Epithelial cell of proximal tubule (primary cell): ENCODE measurements at regions not wholly inside any gene's neighbourhood (a gene's known extent, or its start where the extent isn't known, plus 50 kb on each side); places are given as distances from the start of the nearest gene placed in this dataset.

Source experiments
- DNase-seq: peaks from one replicate; pipeline ENCODE4 v3.0.0-alpha.2; 2011; ENCODE audit warnings: low read depth
- H3K4me3 ChIP-seq: 2 replicates; pipeline ENCODE4 v1.5.1; 2011; ENCODE audit warnings: low read depth, mild to moderate bottlenecking, low read length
- CTCF ChIP-seq: conservative IDR thresholded peaks from 2 replicates; pipeline ENCODE4 v1.5.1; 2012; ENCODE audit warnings: low read depth, mild to moderate bottlenecking, low read length

- H3K4me3 ChIP-seq = no peak overlapping the region
- TF ChIP-seq CTCF = no peak
- DNase-seq = no peak
Measured at GRCh38 chr3:83863380-83863779, 1095.4 kb upstream of the CADM2 start.

DNA sequence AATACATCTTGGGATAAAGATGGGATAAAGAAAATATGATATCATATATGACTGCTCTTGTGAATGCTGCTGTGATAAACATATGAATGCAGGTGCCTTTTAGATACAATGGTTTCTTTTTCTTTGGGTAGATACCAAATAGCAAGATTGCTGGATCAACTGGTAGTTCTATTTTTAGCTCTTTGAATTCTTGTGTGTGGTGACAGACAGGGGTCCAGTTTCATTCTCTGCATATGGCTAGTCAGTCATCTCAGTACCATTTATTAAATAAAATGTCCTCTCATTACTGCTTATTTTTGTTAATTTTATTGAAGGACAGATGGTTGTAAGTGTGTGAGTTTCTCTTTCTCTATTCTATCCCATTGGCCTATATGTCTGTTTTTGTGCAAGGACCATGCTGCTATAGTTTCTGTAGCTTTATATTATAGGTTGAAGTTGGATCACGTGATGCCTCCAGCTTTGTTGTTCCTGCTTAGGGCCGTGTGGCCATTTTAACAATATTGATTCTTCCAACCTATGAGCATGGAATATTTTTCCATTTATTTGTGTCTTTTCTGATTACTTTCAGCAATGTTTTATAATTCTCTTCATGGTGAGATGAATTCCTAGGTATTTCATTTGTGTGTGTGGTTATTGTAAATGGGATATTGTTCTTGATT lies 1089.8 kb upstream of the CADM2 start:
- no peak overlapping the region for H3K4me3 ChIP-seq
- no peak for DNase-seq
- no peak for TF ChIP-seq CTCF

- H3K4me3 ChIP-seq = no peak overlapping the region
- DNase-seq = no peak
- TF ChIP-seq CTCF = no peak
Measured at GRCh38 chr3:83873550-83873949, 1085.2 kb upstream of the CADM2 start.

DNA sequence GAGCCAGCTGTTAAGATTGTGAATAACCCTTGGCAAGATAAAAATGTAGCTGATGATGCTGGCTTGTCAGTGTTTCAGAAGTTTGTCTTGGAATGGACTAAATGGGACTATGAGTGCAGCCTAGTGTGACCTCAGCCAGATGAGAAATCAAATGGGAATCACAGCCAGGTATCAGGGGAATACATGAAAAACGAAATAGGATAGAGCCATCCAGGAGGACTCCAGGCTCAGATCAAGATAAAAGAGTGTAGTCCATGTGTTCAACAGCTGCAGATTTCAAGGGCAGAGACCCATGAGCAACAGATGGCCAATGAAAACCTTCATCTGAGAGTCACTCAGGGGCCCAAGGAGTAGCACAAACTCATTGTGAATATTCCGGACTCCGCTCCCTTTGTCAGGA lies 1080.9 kb upstream of the CADM2 start:
- no peak for DNase-seq
- H3K4me3 ChIP-seq = no peak overlapping the region

DNA sequence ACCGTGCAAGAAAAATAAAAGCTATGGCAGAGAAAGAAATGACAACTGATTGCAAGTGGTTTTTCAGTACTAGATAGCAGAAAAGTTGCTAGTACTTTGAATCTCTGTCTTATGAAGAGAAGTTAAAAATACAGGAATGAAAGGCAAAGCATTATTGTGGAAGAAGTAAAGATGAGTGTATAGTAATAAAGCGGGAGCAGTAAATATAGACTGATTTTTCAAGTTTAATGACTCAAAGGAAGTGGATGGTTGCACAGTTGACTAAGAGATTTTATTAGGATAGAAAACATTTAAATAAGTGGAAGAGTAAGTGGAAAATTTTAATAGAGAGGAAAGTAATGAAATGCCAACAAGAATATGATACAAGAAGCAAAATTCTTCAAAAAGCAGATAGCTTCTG lies 1076.1 kb upstream of the CADM2 start:
- no peak for DNase-seq
- H3K4me3 ChIP-seq = no peak overlapping the region
- TF ChIP-seq CTCF = no peak

More for the DNA sequence above, 1080.9 kb upstream of the CADM2 start:
- no peak for TF ChIP-seq CTCF

DNA sequence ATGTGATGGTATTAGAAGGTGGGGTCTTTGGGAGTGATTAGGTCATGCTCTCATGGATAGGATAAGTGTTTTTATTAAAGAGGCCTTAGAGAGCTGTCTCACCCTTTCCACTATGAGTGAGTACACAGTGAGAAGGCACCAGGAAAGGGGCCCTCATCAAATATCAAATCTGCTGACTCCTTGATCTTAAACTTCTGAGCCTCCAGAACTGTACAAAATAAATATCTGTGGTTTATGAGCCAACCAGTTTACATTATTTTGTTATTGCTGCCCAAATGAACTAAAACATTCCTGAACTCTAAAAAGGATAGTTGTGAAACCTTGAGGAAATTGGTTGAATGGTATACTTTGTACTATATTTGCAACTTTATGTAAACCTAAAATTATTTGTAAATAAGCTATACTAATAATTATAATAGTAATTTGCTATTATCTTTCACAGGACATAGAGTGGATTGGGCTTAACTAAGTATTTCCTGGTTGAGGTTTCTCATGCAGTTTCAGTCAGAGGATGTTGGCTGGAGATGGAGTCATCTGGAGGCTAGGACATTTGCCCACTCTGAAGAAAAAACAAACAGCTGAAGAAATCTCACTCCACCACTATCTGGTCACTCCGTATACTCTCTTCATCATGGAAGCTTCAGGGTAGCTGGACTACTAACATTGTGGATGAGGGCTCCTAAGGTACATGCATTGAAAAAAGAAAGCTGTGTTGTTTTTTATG lies 1068.6 kb upstream of the CADM2 start:
- no peak for DNase-seq
- no peak for TF ChIP-seq CTCF
- H3K4me3 ChIP-seq = no peak overlapping the region

- no peak for TF ChIP-seq CTCF
- DNase-seq = no peak
- no peak overlapping the region for H3K4me3 ChIP-seq
Measured at GRCh38 chr3:83890763-83891135, 1068.0 kb upstream of the CADM2 start.
